ENCODE measurements at regions not wholly inside any gene's neighbourhood (a gene's known extent, or its start where the extent isn't known, plus 50 kb on each side); places are given as distances from the start of the nearest gene placed in this dataset.

- no peak for TF ChIP-seq CTCF (IDR thresholded peaks at IDR 0.05)
- TF ChIP-seq POLR2A (IDR thresholded peaks at IDR 0.05), result no peak
Observed at GRCh38 chr4:84413480-84413879, 85.6 kb downstream of the NKX6-1 start.

Measured in tibial nerve (tissue), 3 donors.